IMR-90 (cell line): ENCODE measurements at regions not wholly inside any gene's neighbourhood (a gene's known extent, or its start where the extent isn't known, plus 50 kb on each side); places are given as distances from the start of the nearest gene placed in this dataset.

ENCODE experiments used
- ATAC-seq: fragments of 200-7000 bp; cut with Tn5 transposase; 2 replicates; pipeline ENCODE4 v1.9.1; 2020; ENCODE audit warnings: low read depth, mild to moderate bottlenecking, moderate library complexity
- BruUV-seq: library from RNA; stranded (reverse); fragments of 400-500 nt; replicated peaks from 2 replicates; lab custom pipeline; 2021; lab: Mats Ljungman, UMichigan
- CTCF ChIA-PET: fragments of 300-600 bp; formaldehyde crosslinking; extraction: SDS; loops from one replicate; lab custom pipeline; 2021; ENCODE audit warnings: antibody characterized with exemption; lab: Yijun Ruan, JAX
- POLR2A ChIA-PET: fragments of 300-600 bp; sonication (Branson Sonifier 250); formaldehyde crosslinking; loops from one replicate; lab custom pipeline; 2022; ENCODE audit warnings: antibody characterized with exemption; ENCODE audit not compliant: unreplicated experiment; lab: Charles Lee
- DNase-seq: peaks from one replicate; pipeline ENCODE4 v3.0.0; 2013
- H2AFZ ChIP-seq: replicated peaks from 2 replicates; pipeline ENCODE3; 2013; ENCODE audit warnings: low read length, mild to moderate bottlenecking; ENCODE audit not compliant: poor library complexity
- H2AK5ac ChIP-seq: 2 replicates; pipeline ENCODE4 v1.6.1; 2013; ENCODE audit warnings: low read depth, low read length, inconsistent platforms
- H2AK9ac ChIP-seq: replicated peaks from 2 replicates; pipeline ENCODE3; 2013; ENCODE audit warnings: mild to moderate bottlenecking, low read depth, low read length, moderate library complexity; ENCODE audit not compliant: poor library complexity
- H2BK120ac ChIP-seq: 2 replicates; pipeline ENCODE4 v1.6.1; 2013; ENCODE audit warnings: low read depth, low read length, inconsistent platforms
- H2BK15ac ChIP-seq: 3 replicates; pipeline ENCODE4 v1.6.1; 2013; ENCODE audit warnings: low read depth, low read length, inconsistent platforms
- H2BK20ac ChIP-seq: 2 replicates; pipeline ENCODE4 v1.6.1; 2013; ENCODE audit warnings: low read depth, mild to moderate bottlenecking, inconsistent platforms, low read length, moderate library complexity
- H2BK5ac ChIP-seq: 2 replicates; pipeline ENCODE4 v1.6.1; 2013; ENCODE audit warnings: mild to moderate bottlenecking, low read depth, low read length, inconsistent platforms; ENCODE audit not compliant: poor library complexity, severe bottlenecking
- H3K14ac ChIP-seq: replicated peaks from 2 replicates; pipeline ENCODE4 v1.6.1; 2013; ENCODE audit warnings: low read depth, low read length, inconsistent platforms
- H3K18ac ChIP-seq: 2 replicates; pipeline ENCODE4 v1.6.1; 2013; ENCODE audit warnings: low read depth, low read length, control low read depth
- H3K23ac ChIP-seq: 2 replicates; pipeline ENCODE4 v1.6.1; 2013; ENCODE audit warnings: low read depth, low read length, inconsistent platforms
- H3K27ac ChIP-seq: 2 replicates; pipeline ENCODE4 v1.5.1; 2013; ENCODE audit warnings: mild to moderate bottlenecking, control low read depth, low read length; ENCODE audit not compliant: insufficient read depth
- H3K27me3 ChIP-seq: 2 replicates; pipeline ENCODE4 v1.6.1; 2013; ENCODE audit warnings: low read length; ENCODE audit not compliant: control insufficient read depth, insufficient read depth
- H3K36me3 ChIP-seq: 2 replicates; pipeline ENCODE4 v1.6.1; 2013; ENCODE audit warnings: low read length, mixed read lengths; ENCODE audit not compliant: control insufficient read depth, insufficient read depth
- H3K4ac ChIP-seq: 2 replicates; pipeline ENCODE4 v1.6.1; 2013; ENCODE audit warnings: low read depth, low read length, inconsistent platforms
- H3K4me1 ChIP-seq: 2 replicates; pipeline ENCODE4 v1.6.1; 2013; ENCODE audit warnings: low read length, mixed read lengths; ENCODE audit not compliant: control insufficient read depth, insufficient read depth
- H3K4me2 ChIP-seq: 2 replicates; pipeline ENCODE4 v1.6.1; 2013; ENCODE audit warnings: low read depth, mild to moderate bottlenecking, control low read depth, low read length, moderate library complexity
- H3K4me3 ChIP-seq: 2 replicates; pipeline ENCODE4 v1.5.1; 2013; ENCODE audit warnings: low read depth, mild to moderate bottlenecking, control low read depth, low read length, moderate library complexity; ENCODE audit not compliant: insufficient read depth
- H3K56ac ChIP-seq: 2 replicates; pipeline ENCODE4 v1.6.1; 2013; ENCODE audit warnings: low read length, inconsistent platforms; ENCODE audit not compliant: insufficient read depth; ENCODE audit errors: extremely low read depth
- H3K79me1 ChIP-seq, 2 experiments: 2 replicates each; pipeline ENCODE4 v1.6.1; 2013; ENCODE audit warnings: low read length in 2 of 2, inconsistent platforms in 1 of 2, low read depth in 1 of 2
- H3K9ac ChIP-seq: 2 replicates; pipeline ENCODE4 v1.6.1; 2013; ENCODE audit warnings: low read depth, low read length, control low read depth
- H3K9me1 ChIP-seq: 2 replicates; pipeline ENCODE4 v1.6.1; 2013; ENCODE audit warnings: low read length, inconsistent platforms; ENCODE audit not compliant: insufficient read depth
- H3K9me3 ChIP-seq: 2 replicates; pipeline ENCODE4 v1.6.1; 2013; ENCODE audit warnings: low read length; ENCODE audit not compliant: control insufficient read depth, insufficient read depth
- H4K20me1 ChIP-seq: 2 replicates; pipeline ENCODE4 v1.6.1; 2013; ENCODE audit warnings: low read length, inconsistent platforms; ENCODE audit not compliant: insufficient read depth
- H4K5ac ChIP-seq: 2 replicates; pipeline ENCODE4 v1.6.1; 2013; ENCODE audit warnings: mild to moderate bottlenecking, low read depth, low read length, control low read depth
- H4K8ac ChIP-seq, 2 experiments: 2 replicates each; pipeline ENCODE4 v1.6.1; 2013; ENCODE audit warnings: low read depth in 2 of 2, low read length in 2 of 2, control low read depth in 1 of 2, inconsistent platforms in 1 of 2
- H4K91ac ChIP-seq: 2 replicates; pipeline ENCODE4 v1.6.1; 2013; ENCODE audit warnings: low read depth, low read length, inconsistent platforms; ENCODE audit not compliant: insufficient read depth
- MAZ ChIP-seq: IDR thresholded peaks from 2 replicates; pipeline ENCODE4 v1.6.1; 2012; ENCODE audit warnings: low read depth, mild to moderate bottlenecking, low read length, improper control_type of control experiment, moderate library complexity, borderline replicate concordance
- POLR2A ChIP-seq: IDR thresholded peaks from 2 replicates; pipeline ENCODE4 v1.6.1; 2012; ENCODE audit warnings: mild to moderate bottlenecking, low read depth, low read length
- SMC3 ChIP-seq: fragments of 150-350 bp; IDR thresholded peaks from 2 replicates; pipeline ENCODE4 v1.6.1; 2016; ENCODE audit warnings: low read depth, mild to moderate bottlenecking, antibody characterized with exemption, low read length, moderate library complexity
- WGBS, 2 experiments: methylation state at CpG; one replicate each; pipeline versions ENCODE4 v1.1.5 to v1.1.7; 2013; ENCODE audit warnings: missing lambda C conversion rate in 2 of 2; ENCODE audit not compliant: insufficient read length in 1 of 2; ENCODE audit errors: extremely low coverage in 2 of 2; 5-methylcytosine and 5-hydroxymethylcytosine counted together
- dilution Hi-C: fragments of 300-500 bp; cut with HindIII; formaldehyde crosslinking; loops from one replicate; pipeline ENCODE4 v1.14.3; 2018; ENCODE audit warnings: low sequenced_read_pairs; ENCODE audit not compliant: unreplicated experiment
- in situ Hi-C: fragments of 300-500 bp; cut with MboI; formaldehyde crosslinking; loops from 3 replicates; pipeline ENCODE4 v1.14.3; 2019; ENCODE audit warnings: low sequenced_read_pairs, inconsistent platforms, mixed read lengths
- intact Hi-C: fragments of 100-400 bp; cut with micrococcal nuclease; formaldehyde crosslinking; loops from 2 replicates; pipeline ENCODE4 v1.10.0; 2022
- TF ChIP-seq, protein P1 (sequence below): fragments of 150-350 bp; IDR thresholded peaks from 2 replicates; pipeline ENCODE4 v1.6.1; 2017; ENCODE audit warnings: mild to moderate bottlenecking, antibody characterized with exemption, low read length, low read depth

DNA sequence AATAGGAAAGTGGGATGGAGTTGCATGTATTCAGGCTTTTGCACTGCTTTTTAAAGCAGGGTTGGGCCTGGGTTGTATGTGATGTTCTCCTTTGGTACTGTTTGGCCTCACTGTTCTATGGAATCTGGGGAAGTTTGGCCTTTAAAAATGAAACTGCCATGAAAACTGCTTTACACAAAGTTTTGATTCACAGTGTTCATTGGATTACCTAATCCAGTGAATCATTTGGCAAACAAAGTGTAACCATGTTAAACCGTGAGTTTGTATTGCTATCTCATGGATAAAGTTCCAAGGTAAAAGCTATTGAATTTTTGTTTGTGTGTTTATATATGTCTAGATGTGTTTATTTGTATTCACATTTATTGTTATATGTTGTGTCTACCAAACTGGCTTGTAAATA, 1658.6 kb downstream of the OLFM4 start:
- Histone ChIP-seq H2BK120ac (no peak overlapping the region), H3K4me2 (no peak overlapping the region), H4K20me1 (no peaks in the 10 kb centered on the region), H2AFZ (no peak overlapping the region), H3K27ac (no peak overlapping the region), H3K56ac (no peak overlapping the region), H3K18ac (no peak overlapping the region), H4K91ac (no peak overlapping the region), H3K79me1 (no peaks in the 10 kb centered on the region), H3K9ac (no peak overlapping the region), H3K23ac (no peak overlapping the region), H2BK20ac (no peak overlapping the region), H2BK5ac (no peak overlapping the region), H3K4ac (no peak overlapping the region), H3K9me3 (peaks cover 6% of the 10 kb centered on the region; the same call in 1 of the 2 replicates), H2AK5ac (no peak overlapping the region), H4K8ac (no peak overlapping the region), H3K9me1 (no peaks in the 10 kb centered on the region), H3K14ac (no peak overlapping the region), H3K4me3 (no peak overlapping the region), H3K36me3 (no peaks in the 10 kb centered on the region), H3K27me3 (no peaks in the 10 kb centered on the region), H3K4me1 (no peaks in the 10 kb centered on the region), H4K5ac (no peak overlapping the region), H2BK15ac (no peak overlapping the region), H2AK9ac (no peak overlapping the region)
- WGBS, 2 experiments = no CpG with 5 or more reads among the region's 1 CpG
- no peak for ATAC-seq
- no peak for DNase-seq
- dilution Hi-C loops = no loop called here
- intact Hi-C loops = no loop called here
- ChIA-PET POLR2A (no interaction called here), CTCF (no interaction called here)
- TF ChIP-seq, protein P1, sequence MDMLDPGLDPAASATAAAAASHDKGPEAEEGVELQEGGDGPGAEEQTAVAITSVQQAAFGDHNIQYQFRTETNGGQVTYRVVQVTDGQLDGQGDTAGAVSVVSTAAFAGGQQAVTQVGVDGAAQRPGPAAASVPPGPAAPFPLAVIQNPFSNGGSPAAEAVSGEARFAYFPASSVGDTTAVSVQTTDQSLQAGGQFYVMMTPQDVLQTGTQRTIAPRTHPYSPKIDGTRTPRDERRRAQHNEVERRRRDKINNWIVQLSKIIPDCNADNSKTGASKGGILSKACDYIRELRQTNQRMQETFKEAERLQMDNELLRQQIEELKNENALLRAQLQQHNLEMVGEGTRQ = no peak
- TF ChIP-seq SMC3 (no peak), POLR2A (no peak), MAZ (no peak)
- in situ Hi-C loops = no loop called here
- BruUV-seq = no TSS peak
